DND-41 (cell line): ENCODE measurements at regions not wholly inside any gene's neighbourhood (a gene's known extent, or its start where the extent isn't known, plus 50 kb on each side); places are given as distances from the start of the nearest gene placed in this dataset.

Experiments used
- ATAC-seq: fragments of 200-7000 bp; cut with Tn5 transposase; 3 replicates; pipeline ENCODE4 v1.9.1; 2021; ENCODE audit warnings: low read depth; ENCODE audit not compliant: insufficient read depth
- DNase-seq: peaks from one replicate; pipeline ENCODE4 v3.0.0-alpha.2; 2020
- H2AFZ ChIP-seq: 2 replicates; pipeline ENCODE4 v1.6.0; 2012; ENCODE audit warnings: low read depth, low read length
- H3K27ac ChIP-seq: 2 replicates; pipeline ENCODE4 v1.5.1; 2012; ENCODE audit warnings: low read length, inconsistent platforms
- H3K27me3 ChIP-seq: fragments of 200-600 bp; sonication (generic); 2 replicates; pipeline ENCODE4 v1.6.0; 2012; ENCODE audit warnings: low read length, mild to moderate bottlenecking, inconsistent platforms; ENCODE audit not compliant: insufficient read depth, poor library complexity
- H3K36me3 ChIP-seq: 2 replicates; pipeline ENCODE4 v1.5.1; 2012; ENCODE audit warnings: low read length, inconsistent platforms; ENCODE audit not compliant: insufficient read depth
- H3K4me1 ChIP-seq: 2 replicates; pipeline ENCODE4 v1.5.1; 2012; ENCODE audit warnings: mild to moderate bottlenecking, low read length; ENCODE audit not compliant: insufficient read depth
- H3K4me2 ChIP-seq: 2 replicates; pipeline ENCODE4 v1.6.0; 2012; ENCODE audit warnings: mild to moderate bottlenecking, moderate library complexity, low read length, inconsistent platforms; ENCODE audit not compliant: insufficient read depth
- H3K4me3 ChIP-seq, 2 experiments: fragments of 200-600 bp in 1 of 2; shearing (Covaris generic) in 1 of 2; 2 replicates each; pipeline ENCODE4 v1.5.1; 2012 to 2016; ENCODE audit warnings: inconsistent platforms in 2 of 2, low read length in 2 of 2, mild to moderate bottlenecking in 2 of 2, low read depth in 1 of 2, moderate library complexity in 1 of 2
- H3K79me2 ChIP-seq: 2 replicates; pipeline ENCODE4 v1.6.0; 2012; ENCODE audit warnings: low read length, inconsistent platforms; ENCODE audit not compliant: insufficient read depth
- H3K9ac ChIP-seq: 2 replicates; pipeline ENCODE4 v1.6.0; 2012; ENCODE audit warnings: low read depth, mild to moderate bottlenecking, inconsistent platforms, low read length, moderate library complexity
- H3K9me3 ChIP-seq: 2 replicates; pipeline ENCODE4 v1.5.1; 2012; ENCODE audit warnings: low read length, moderate library complexity, mild to moderate bottlenecking, inconsistent platforms; ENCODE audit not compliant: insufficient read depth, severe bottlenecking
- H4K20me1 ChIP-seq: 2 replicates; pipeline ENCODE4 v1.6.0; 2012; ENCODE audit warnings: low read length; ENCODE audit not compliant: insufficient read depth
- CTCF ChIP-seq: IDR thresholded peaks from 2 replicates; pipeline ENCODE4 v1.5.1; 2012; ENCODE audit warnings: borderline replicate concordance, low read length, moderate library complexity, mild to moderate bottlenecking; ENCODE audit not compliant: poor library complexity, severe bottlenecking; ENCODE audit errors: extremely low read depth
- EZH2 ChIP-seq: IDR thresholded peaks from 3 replicates; pipeline ENCODE4 v1.6.1; 2012; ENCODE audit warnings: borderline replicate concordance, low read depth, mild to moderate bottlenecking, moderate library complexity, low read length, inconsistent platforms; ENCODE audit not compliant: severe bottlenecking

GRCh38 chr7:46814516-46815250 lies 767.2 kb downstream of the TNS3 start:
- TF ChIP-seq CTCF (no peak), EZH2 (no peak)
- Histone ChIP-seq H3K9me3 (peaks cover 2% of the 10 kb centered on the region), H4K20me1 (no peaks in the 10 kb centered on the region), H3K79me2 (no peaks in the 10 kb centered on the region), H3K4me3 (no peak overlapping the region), H3K27me3 (no peaks in the 10 kb centered on the region), H2AFZ (no peak overlapping the region), H3K36me3 (no peaks in the 10 kb centered on the region), H3K4me1 (no peaks in the 10 kb centered on the region), H3K4me2 (no peak overlapping the region), H3K27ac (no peak overlapping the region), H3K9ac (no peak overlapping the region)
- ATAC-seq (no peak), DNase-seq (no peak)

GRCh38 chr7:46812101-46812675 lies 769.7 kb downstream of the TNS3 start:
- Histone ChIP-seq H3K27ac (no peak overlapping the region), H2AFZ (no peak overlapping the region), H3K4me3 (no peak overlapping the region), H3K36me3 (no peaks in the 10 kb centered on the region), H4K20me1 (no peaks in the 10 kb centered on the region), H3K4me1 (no peaks in the 10 kb centered on the region), H3K4me2 (no peak overlapping the region), H3K27me3 (no peaks in the 10 kb centered on the region), H3K79me2 (no peaks in the 10 kb centered on the region), H3K9me3 (no peaks in the 10 kb centered on the region), H3K9ac (no peak overlapping the region)
- ATAC-seq (no peak), DNase-seq (no peak)
- TF ChIP-seq CTCF (no peak), EZH2 (no peak)

GRCh38 chr7:46811529-46811928 lies 770.4 kb downstream of the TNS3 start:
- Histone ChIP-seq H3K4me3 (no peak overlapping the region), H4K20me1 (no peaks in the 10 kb centered on the region), H2AFZ (no peak overlapping the region), H3K4me2 (no peak overlapping the region), H3K27ac (no peak overlapping the region), H3K9ac (no peak overlapping the region), H3K9me3 (no peaks in the 10 kb centered on the region), H3K4me1 (no peaks in the 10 kb centered on the region), H3K79me2 (no peaks in the 10 kb centered on the region), H3K27me3 (no peaks in the 10 kb centered on the region), H3K36me3 (no peaks in the 10 kb centered on the region)
- TF ChIP-seq EZH2 (no peak), CTCF (no peak)
- no peak for ATAC-seq
- no peak for DNase-seq
